Tibial artery (tissue), 4 donors: ENCODE measurements at regions not wholly inside any gene's neighbourhood (a gene's known extent, or its start where the extent isn't known, plus 50 kb on each side); places are given as distances from the start of the nearest gene placed in this dataset.

Experiments
- DNase-seq, 2 donors: peaks; one replicate each; pipeline ENCODE4 v3.0.0-alpha.2; 2019
- H3K27ac ChIP-seq, 2 donors: fragments of 200-600 bp; sonication (generic) in 1 of 2; 1 replicate in 1 of 2; 2 replicates in 1 of 2; pipeline ENCODE4 v1.5.1; 2018 to 2019; ENCODE audit warnings: mild to moderate bottlenecking in 1 of 2
- H3K27me3 ChIP-seq, 2 donors: fragments of 200-600 bp; sonication (generic) in 1 of 2; one replicate each; pipeline versions ENCODE4 v1.5.1 to v1.6.0; 2016 to 2019
- H3K36me3 ChIP-seq, 3 donors: fragments of 200-600 bp; sonication (generic) in 2 of 3; one replicate each; pipeline ENCODE4 v1.5.1; 2016 to 2019; ENCODE audit warnings: mild to moderate bottlenecking in 2 of 3
- H3K4me1 ChIP-seq, 4 donors: fragments of 200-600 bp; sonication (generic) in 2 of 4; 1 replicate in 3 of 4; 2 replicates in 1 of 4; pipeline ENCODE4 v1.5.1; 2016 to 2019
- H3K4me3 ChIP-seq, 2 donors: fragments of 200-600 bp; sonication (generic) in 1 of 2; 1 replicate in 1 of 2; 2 replicates in 1 of 2; pipeline ENCODE4 v1.5.1; 2018 to 2019; ENCODE audit warnings: mild to moderate bottlenecking in 2 of 2
- H3K9me3 ChIP-seq, 3 donors: fragments of 200-600 bp; sonication (generic) in 1 of 3; one replicate each; pipeline ENCODE4 v1.5.1; 2016 to 2019
- intact Hi-C: fragments of 100-400 bp; cut with DNase I; formaldehyde crosslinking; loops from one replicate; pipeline ENCODE4 v1.15.0; 2023; ENCODE audit warnings: low total_unique reads
- TF ChIP-seq, protein P1 (sequence below), 2 experiments: fragments of 200-600 bp in 1 of 2; fragments of 450-650 bp in 1 of 2; IDR thresholded peaks; one replicate each; pipeline ENCODE4 v1.5.1; 2017 to 2019; ENCODE audit warnings: antibody characterized with exemption in 2 of 2, mild to moderate bottlenecking in 1 of 2, moderate library complexity in 1 of 2

GRCh38 chr9:118883411-118883810, 485.8 kb downstream of the BRINP1 start:
- Histone ChIP-seq H3K27me3 (no peaks in the 10 kb centered on the region), H3K27ac (no peak overlapping the region), H3K36me3 (no peaks in the 10 kb centered on the region), H3K4me3 (no peak overlapping the region), H3K4me1 (no peaks in the 10 kb centered on the region), H3K9me3 (no peaks in the 10 kb centered on the region)
- TF ChIP-seq, protein P1, sequence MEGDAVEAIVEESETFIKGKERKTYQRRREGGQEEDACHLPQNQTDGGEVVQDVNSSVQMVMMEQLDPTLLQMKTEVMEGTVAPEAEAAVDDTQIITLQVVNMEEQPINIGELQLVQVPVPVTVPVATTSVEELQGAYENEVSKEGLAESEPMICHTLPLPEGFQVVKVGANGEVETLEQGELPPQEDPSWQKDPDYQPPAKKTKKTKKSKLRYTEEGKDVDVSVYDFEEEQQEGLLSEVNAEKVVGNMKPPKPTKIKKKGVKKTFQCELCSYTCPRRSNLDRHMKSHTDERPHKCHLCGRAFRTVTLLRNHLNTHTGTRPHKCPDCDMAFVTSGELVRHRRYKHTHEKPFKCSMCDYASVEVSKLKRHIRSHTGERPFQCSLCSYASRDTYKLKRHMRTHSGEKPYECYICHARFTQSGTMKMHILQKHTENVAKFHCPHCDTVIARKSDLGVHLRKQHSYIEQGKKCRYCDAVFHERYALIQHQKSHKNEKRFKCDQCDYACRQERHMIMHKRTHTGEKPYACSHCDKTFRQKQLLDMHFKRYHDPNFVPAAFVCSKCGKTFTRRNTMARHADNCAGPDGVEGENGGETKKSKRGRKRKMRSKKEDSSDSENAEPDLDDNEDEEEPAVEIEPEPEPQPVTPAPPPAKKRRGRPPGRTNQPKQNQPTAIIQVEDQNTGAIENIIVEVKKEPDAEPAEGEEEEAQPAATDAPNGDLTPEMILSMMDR (IDR thresholded peaks at IDR 0.05): no peak
- intact Hi-C loops: no loop called here
- DNase-seq: no peak

DNA sequence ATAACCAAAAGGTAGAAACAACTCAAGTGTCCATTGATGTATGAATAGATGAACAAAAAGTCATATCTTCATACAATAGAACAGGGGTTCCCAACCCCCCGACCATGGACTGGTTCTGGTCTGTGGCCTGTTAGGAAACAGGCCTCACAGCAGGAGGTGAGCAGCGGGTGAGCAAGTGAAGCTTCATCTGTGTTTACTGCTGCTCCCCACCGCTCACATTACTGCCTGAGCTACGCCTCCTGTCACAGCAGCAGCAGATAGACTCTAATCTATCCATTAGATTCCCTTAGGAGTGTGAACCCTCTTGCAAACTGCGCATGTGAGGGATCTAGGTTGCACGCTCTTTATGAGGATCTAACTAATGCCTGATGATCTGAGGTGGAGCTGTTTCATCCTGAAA, 478.0 kb downstream of the BRINP1 start:
- H3K27ac ChIP-seq: no peak overlapping the region
- H3K27me3 ChIP-seq: no peaks in the 10 kb centered on the region
- DNase-seq: no peak
- H3K4me1 ChIP-seq: peaks cover 0 to 9% (median 2%) of the 10 kb centered on the region in 4 donors
- H3K9me3 ChIP-seq: no peaks in the 10 kb centered on the region
- H3K4me3 ChIP-seq: no peak overlapping the region
- intact Hi-C loops: no loop called here
- H3K36me3 ChIP-seq: no peaks in the 10 kb centered on the region
- TF ChIP-seq, protein P1 (IDR thresholded peaks at IDR 0.05): no peak

DNA sequence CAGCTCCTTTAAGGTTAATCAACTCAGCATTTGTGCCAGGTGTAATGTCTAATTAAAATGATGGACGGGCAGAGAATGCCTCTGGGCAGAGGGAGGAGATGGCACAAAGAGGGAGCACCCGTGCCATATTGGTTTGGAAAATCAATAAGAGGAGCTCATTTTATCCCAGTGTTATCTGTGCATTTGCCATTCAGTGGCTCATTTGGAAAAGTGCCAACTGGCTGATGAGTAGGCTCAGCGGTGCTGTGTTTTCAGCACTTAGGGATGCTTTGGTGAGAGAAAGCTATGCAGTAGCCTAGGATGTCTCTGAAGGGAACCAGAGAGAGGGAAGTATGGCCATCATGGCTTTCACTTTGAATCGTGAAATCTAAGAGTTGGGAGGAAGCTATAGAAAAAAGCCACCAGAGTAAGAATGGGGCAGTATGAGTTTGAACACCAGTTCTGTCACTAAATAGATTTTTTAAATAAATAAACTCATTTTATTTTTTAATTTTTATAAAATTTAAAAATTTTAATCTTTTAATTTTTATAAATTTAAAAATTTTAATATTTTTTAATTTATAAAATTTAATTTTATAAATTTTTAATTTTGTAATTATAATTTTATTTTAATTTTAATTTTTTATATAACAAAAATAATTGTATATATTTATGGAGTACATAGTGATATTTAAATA, 472.8 kb downstream of the BRINP1 start:
- H3K36me3 ChIP-seq: no peaks in the 10 kb centered on the region
- intact Hi-C loops: no loop called here
- H3K4me3 ChIP-seq: no peak overlapping the region
- H3K27ac ChIP-seq: no peak overlapping the region
- TF ChIP-seq, protein P1 (IDR thresholded peaks at IDR 0.05): no peak
- H3K9me3 ChIP-seq: no peaks in the 10 kb centered on the region
- no peaks in the 10 kb centered on the region for H3K4me1 ChIP-seq
- no peaks in the 10 kb centered on the region for H3K27me3 ChIP-seq
- no peak for DNase-seq

GRCh38 chr9:118918180-118918579, 451.1 kb downstream of the BRINP1 start:
- H3K27ac ChIP-seq: no peak overlapping the region
- intact Hi-C loops: no loop called here
- no peaks in the 10 kb centered on the region for H3K4me1 ChIP-seq
- no peak for DNase-seq
- no peaks in the 10 kb centered on the region for H3K27me3 ChIP-seq
- TF ChIP-seq, protein P1 (IDR thresholded peaks at IDR 0.05): no peak
- H3K9me3 ChIP-seq: peaks cover 0 to 15% (median 0%) of the 10 kb centered on the region in 3 donors
- H3K36me3 ChIP-seq: no peaks in the 10 kb centered on the region
- H3K4me3 ChIP-seq: no peak overlapping the region

DNA sequence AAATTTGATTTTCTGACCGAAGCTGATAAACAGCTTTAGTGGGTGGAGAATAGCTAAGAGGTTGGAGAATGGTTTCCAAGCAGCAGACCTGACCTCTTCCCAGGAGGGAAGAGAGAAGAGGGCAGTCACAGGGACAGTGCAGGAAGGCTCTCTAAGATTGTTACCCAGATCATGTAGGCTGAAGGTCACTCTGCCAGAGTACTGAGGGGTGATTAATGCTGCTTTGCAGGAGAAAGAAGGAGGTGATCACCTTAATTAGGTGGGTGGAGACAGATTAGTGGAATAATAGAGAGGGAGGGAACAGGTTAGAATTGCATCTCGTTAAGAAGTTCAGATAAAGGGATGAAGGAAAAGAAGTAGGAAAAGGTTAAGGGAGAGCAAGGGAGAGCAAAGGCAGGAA, 440.5 kb downstream of the BRINP1 start:
- peak overlapping the region in 1 of 2 donors; percentile 28 for H3K27ac ChIP-seq
- no peak overlapping the region for H3K4me3 ChIP-seq
- TF ChIP-seq, protein P1 (IDR thresholded peaks at IDR 0.05): no peak
- H3K9me3 ChIP-seq: no peaks in the 10 kb centered on the region
- H3K36me3 ChIP-seq: no peaks in the 10 kb centered on the region
- intact Hi-C loops: no loop called here
- H3K4me1 ChIP-seq: peaks cover 0 to 21% (median 4%) of the 10 kb centered on the region in 4 donors
- no peak for DNase-seq
- no peaks in the 10 kb centered on the region for H3K27me3 ChIP-seq
